Upper lobe of right lung (tissue), 1 donor: ENCODE measurements at regions not wholly inside any gene's neighbourhood (a gene's known extent, or its start where the extent isn't known, plus 50 kb on each side); places are given as distances from the start of the nearest gene placed in this dataset.
"Not testable (repeated sequence)": the region's sequence is repeated elsewhere in the genome, so short reads cannot be mapped to it uniquely, and the experiment has no call there.

Experiments used
- ATAC-seq: fragments of 200-7000 bp; cut with Tn5 transposase; one replicate; pipeline ENCODE4 v1.9.1; 2020; ENCODE audit warnings: mild to moderate bottlenecking, moderate library complexity
- DNase-seq: peaks from one replicate; pipeline ENCODE4 v3.0.0-alpha.2; 2020
- H3K27ac ChIP-seq: fragments of 200-600 bp; one replicate; pipeline ENCODE4 v1.8.0; 2022
- H3K27me3 ChIP-seq: fragments of 200-600 bp; one replicate; pipeline ENCODE4 v1.8.0; 2022; ENCODE audit warnings: mild to moderate bottlenecking
- H3K36me3 ChIP-seq: fragments of 200-600 bp; one replicate; pipeline ENCODE4 v1.8.0; 2022
- H3K4me1 ChIP-seq: fragments of 200-600 bp; one replicate; pipeline ENCODE4 v1.8.0; 2022
- H3K4me3 ChIP-seq: fragments of 200-600 bp; one replicate; pipeline ENCODE4 v1.8.0; 2022; ENCODE audit warnings: mild to moderate bottlenecking
- H3K9me3 ChIP-seq: fragments of 200-600 bp; one replicate; pipeline ENCODE4 v1.8.0; 2022
- CTCF ChIP-seq: fragments of 200-600 bp; IDR thresholded peaks from one replicate; pipeline ENCODE4 v1.8.0; 2022; ENCODE audit warnings: antibody characterized with exemption
- intact Hi-C: fragments of 100-400 bp; cut with DNase I; formaldehyde crosslinking; loops from one replicate; pipeline ENCODE4 v1.11.0; 2022
- donor health status: DM: no; HTN: yes; CAD: no; lungs with severe emphysema.

- Histone ChIP-seq H3K9me3 (no peaks in the 10 kb centered on the region), H3K4me3 (no peak overlapping the region), H3K27me3 (no peaks in the 10 kb centered on the region), H3K36me3 (no peaks in the 10 kb centered on the region), H3K27ac (no peak overlapping the region), H3K4me1 (no peaks in the 10 kb centered on the region)
- ATAC-seq (peak; percentile 45), DNase-seq (no peak)
- intact Hi-C loops, result no loop called here
- no peak for TF ChIP-seq CTCF
Observed at GRCh38 chr9:12439267-12439666, 253.9 kb upstream of the TYRP1 start.

GRCh38 chr9:12441080-12441479, 252.1 kb upstream of the TYRP1 start:
- H3K27me3 ChIP-seq, ATAC-seq, H3K9me3 ChIP-seq, intact Hi-C loops, DNase-seq, H3K27ac ChIP-seq, H3K36me3 ChIP-seq, H3K4me1 ChIP-seq, H3K4me3 ChIP-seq: not testable (repeated sequence)

- ATAC-seq (no peak), DNase-seq (no peak)
- no peaks in the 10 kb centered on the region for H3K36me3 ChIP-seq
- H3K4me3 ChIP-seq, result no peak overlapping the region
- intact Hi-C loops, result no loop called here
- H3K9me3 ChIP-seq, result no peaks in the 10 kb centered on the region
- H3K4me1 ChIP-seq, result no peaks in the 10 kb centered on the region
- no peak overlapping the region for H3K27ac ChIP-seq
- H3K27me3 ChIP-seq, result no peaks in the 10 kb centered on the region
- no peak for TF ChIP-seq CTCF
Observed at GRCh38 chr9:12441506-12441905, 251.7 kb upstream of the TYRP1 start.

GRCh38 chr9:12448246-12448645, 244.9 kb upstream of the TYRP1 start:
- intact Hi-C loops, result no loop called here
- TF ChIP-seq CTCF, result no peak
- Histone ChIP-seq H3K4me1 (no peaks in the 10 kb centered on the region), H3K4me3 (no peak overlapping the region), H3K27me3 (no peaks in the 10 kb centered on the region), H3K27ac (no peak overlapping the region), H3K36me3 (no peaks in the 10 kb centered on the region), H3K9me3 (no peaks in the 10 kb centered on the region)
- ATAC-seq (no peak), DNase-seq (no peak)

GRCh38 chr9:12457237-12457636, 235.9 kb upstream of the TYRP1 start:
- Histone ChIP-seq H3K4me1 (no peaks in the 10 kb centered on the region), H3K36me3 (no peaks in the 10 kb centered on the region), H3K27me3 (no peaks in the 10 kb centered on the region), H3K27ac (no peak overlapping the region), H3K4me3 (no peak overlapping the region), H3K9me3 (no peaks in the 10 kb centered on the region)
- DNase-seq, result no peak
- no peak for ATAC-seq
- no peak for TF ChIP-seq CTCF
- intact Hi-C loops, result no loop called here

- no peak overlapping the region for H3K4me3 ChIP-seq
- intact Hi-C loops, result no loop called here
- no peaks in the 10 kb centered on the region for H3K36me3 ChIP-seq
- DNase-seq, result no peak
- H3K27ac ChIP-seq, result no peak overlapping the region
- no peak for TF ChIP-seq CTCF
- H3K9me3 ChIP-seq, result no peaks in the 10 kb centered on the region
- ATAC-seq, result no peak
- H3K27me3 ChIP-seq, result no peaks in the 10 kb centered on the region
- no peaks in the 10 kb centered on the region for H3K4me1 ChIP-seq
Observed at GRCh38 chr9:12461763-12462460, 231.3 kb upstream of the TYRP1 start.
